GM12874 (cell line): ENCODE measurements at regions not wholly inside any gene's neighbourhood (a gene's known extent, or its start where the extent isn't known, plus 50 kb on each side); places are given as distances from the start of the nearest gene placed in this dataset.

Source experiments
- TF ChIP-seq, protein P1 (sequence below): IDR thresholded peaks from 2 replicates; pipeline ENCODE4 v1.5.1; 2011; ENCODE audit warnings: low read depth, mild to moderate bottlenecking, control low read depth, low read length, moderate library complexity; ENCODE audit not compliant: insufficient read depth

GRCh38 chr10:8189458-8189857 is 135.0 kb downstream of the GATA3 start:
- TF ChIP-seq, protein P1, sequence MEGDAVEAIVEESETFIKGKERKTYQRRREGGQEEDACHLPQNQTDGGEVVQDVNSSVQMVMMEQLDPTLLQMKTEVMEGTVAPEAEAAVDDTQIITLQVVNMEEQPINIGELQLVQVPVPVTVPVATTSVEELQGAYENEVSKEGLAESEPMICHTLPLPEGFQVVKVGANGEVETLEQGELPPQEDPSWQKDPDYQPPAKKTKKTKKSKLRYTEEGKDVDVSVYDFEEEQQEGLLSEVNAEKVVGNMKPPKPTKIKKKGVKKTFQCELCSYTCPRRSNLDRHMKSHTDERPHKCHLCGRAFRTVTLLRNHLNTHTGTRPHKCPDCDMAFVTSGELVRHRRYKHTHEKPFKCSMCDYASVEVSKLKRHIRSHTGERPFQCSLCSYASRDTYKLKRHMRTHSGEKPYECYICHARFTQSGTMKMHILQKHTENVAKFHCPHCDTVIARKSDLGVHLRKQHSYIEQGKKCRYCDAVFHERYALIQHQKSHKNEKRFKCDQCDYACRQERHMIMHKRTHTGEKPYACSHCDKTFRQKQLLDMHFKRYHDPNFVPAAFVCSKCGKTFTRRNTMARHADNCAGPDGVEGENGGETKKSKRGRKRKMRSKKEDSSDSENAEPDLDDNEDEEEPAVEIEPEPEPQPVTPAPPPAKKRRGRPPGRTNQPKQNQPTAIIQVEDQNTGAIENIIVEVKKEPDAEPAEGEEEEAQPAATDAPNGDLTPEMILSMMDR: no peak

DNA sequence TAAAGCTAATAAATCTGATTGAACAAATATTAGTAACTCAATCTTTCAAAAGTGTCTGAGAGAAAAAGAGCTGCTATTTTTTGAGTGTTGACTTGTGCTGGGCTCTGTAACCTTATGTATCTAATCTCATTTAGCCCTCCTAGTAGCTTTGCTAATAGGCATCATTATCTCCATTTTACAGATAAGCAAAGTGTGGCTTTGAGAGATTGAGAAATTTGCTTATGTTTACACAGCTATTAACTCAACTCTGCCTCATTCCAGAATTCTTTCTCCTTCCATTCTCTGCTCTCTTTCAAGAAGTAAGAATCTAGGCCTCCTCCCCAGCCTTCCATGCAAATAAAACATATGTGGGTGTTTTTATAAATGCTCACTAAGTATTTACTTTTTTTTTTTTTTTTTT is 137.8 kb downstream of the GATA3 start:
- TF ChIP-seq, protein P1: no peak

- TF ChIP-seq, protein P1: no peak
Measured at GRCh38 chr10:8193546-8193945, 139.1 kb downstream of the GATA3 start.

GRCh38 chr10:8194050-8194449 is 139.6 kb downstream of the GATA3 start:
- TF ChIP-seq, protein P1: no peak

- TF ChIP-seq, protein P1: no peak
Measured at GRCh38 chr10:8206882-8207281, 152.4 kb downstream of the GATA3 start.

DNA sequence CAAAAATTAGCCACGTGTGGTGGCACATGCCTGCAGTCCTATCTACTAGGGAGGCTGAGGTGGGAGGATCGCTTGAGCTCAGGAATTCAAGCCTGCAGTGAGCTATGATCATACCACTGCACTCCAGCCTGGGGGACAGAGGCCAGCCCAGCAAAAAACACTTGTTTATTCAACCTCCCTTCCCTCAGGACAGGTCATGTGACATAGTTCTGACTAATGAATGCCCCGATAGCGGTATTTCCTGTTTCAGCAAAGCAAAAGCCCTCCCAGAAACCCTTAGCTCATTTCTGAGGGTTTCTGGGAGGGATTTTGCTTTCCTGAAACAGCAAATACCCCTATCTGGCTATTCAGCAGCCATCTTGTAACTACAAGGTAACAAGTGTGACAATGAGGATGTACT is 157.1 kb downstream of the GATA3 start:
- TF ChIP-seq, protein P1: no peak

GRCh38 chr10:8213735-8214134 is 159.2 kb downstream of the GATA3 start:
- TF ChIP-seq, protein P1: no peak

DNA sequence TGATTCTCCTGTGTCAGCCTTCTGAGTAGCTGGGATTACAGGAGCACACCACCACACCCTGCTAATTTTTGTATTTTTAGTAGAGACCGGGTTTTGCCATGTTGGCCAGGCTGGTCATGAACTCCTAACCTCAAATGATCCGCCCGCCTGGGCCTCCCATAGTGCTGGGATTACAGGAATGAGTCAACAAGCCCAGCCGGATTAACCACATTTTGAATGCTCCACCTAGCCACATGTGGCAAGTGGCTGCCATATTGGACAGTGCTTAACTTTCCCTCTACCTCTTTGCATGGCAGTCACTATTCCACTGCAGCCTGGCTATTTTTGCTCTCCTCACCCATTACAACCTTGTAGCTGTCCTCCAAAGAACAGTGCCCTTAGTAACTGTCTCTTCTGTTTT is 160.1 kb downstream of the GATA3 start:
- TF ChIP-seq, protein P1: no peak
